ENCODE measurements at regions not wholly inside any gene's neighbourhood (a gene's known extent, or its start where the extent isn't known, plus 50 kb on each side); places are given as distances from the start of the nearest gene placed in this dataset.

DNA sequence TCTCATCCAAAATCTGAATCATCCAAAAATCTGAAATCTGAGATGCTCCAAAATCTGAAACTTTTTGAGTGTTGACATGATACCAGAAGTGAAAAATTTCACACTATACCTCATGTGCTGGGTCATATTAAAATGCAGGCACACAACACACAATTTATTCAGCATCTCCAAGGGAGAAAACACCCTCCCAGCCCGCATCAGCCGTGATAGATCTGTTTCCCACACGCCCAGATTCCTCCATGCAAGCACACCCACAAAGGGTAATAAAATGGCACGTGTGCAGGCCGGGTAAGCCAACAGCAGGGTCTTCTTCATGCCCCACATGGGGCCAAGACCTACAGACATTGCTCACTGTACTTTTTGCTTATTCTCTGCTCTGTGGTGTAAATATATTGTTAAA lies 173.1 kb upstream of the FERD3L start:
- CTCF ChIA-PET, result no interaction called here
- Histone ChIP-seq H3K56ac (ENCODE audit: extremely low read depth, insufficient read depth, low read length) (no peak overlapping the region), H3K27ac (ENCODE audit: insufficient read depth, low read length) (no peak overlapping the region), H4K91ac (ENCODE audit: insufficient read depth, low read depth, low read length) (no peak overlapping the region), H3K4me1 (ENCODE audit: control insufficient read depth, insufficient read depth, low read length) (no peaks in the 10 kb centered on the region), H3K79me1 (ENCODE audit: low read depth in 1 of 2, low read length in 2 of 2) (no peaks in the 10 kb centered on the region), H3K27me3 (ENCODE audit: control insufficient read depth, insufficient read depth, low read length) (no peaks in the 10 kb centered on the region), H2AK9ac (replicated peaks; ENCODE audit: low read depth, low read length, poor library complexity) (no peak overlapping the region), H3K36me3 (ENCODE audit: control insufficient read depth, insufficient read depth, low read length) (no peaks in the 10 kb centered on the region), H2BK15ac (ENCODE audit: low read depth, low read length) (no peak overlapping the region), H4K5ac (ENCODE audit: low read depth, low read length) (no peak overlapping the region), H3K4me2 (ENCODE audit: low read depth, low read length) (no peak overlapping the region), H2BK5ac (ENCODE audit: low read depth, low read length, poor library complexity, severe bottlenecking) (no peak overlapping the region), H2AFZ (replicated peaks; ENCODE audit: low read length, poor library complexity) (no peak overlapping the region), H3K23ac (ENCODE audit: low read depth, low read length) (no peak overlapping the region), H4K20me1 (ENCODE audit: insufficient read depth, low read length) (no peaks in the 10 kb centered on the region), H3K4me3 (ENCODE audit: insufficient read depth, low read depth, low read length) (no peak overlapping the region), H2BK20ac (ENCODE audit: low read depth, low read length) (no peak overlapping the region), H3K9me1 (ENCODE audit: insufficient read depth, low read length) (no peaks in the 10 kb centered on the region), H2AK5ac (ENCODE audit: low read depth, low read length) (no peak overlapping the region), H3K4ac (ENCODE audit: low read depth, low read length) (no peak overlapping the region), H3K9me3 (ENCODE audit: control insufficient read depth, insufficient read depth, low read length) (no peaks in the 10 kb centered on the region), H3K18ac (ENCODE audit: low read depth, low read length) (no peak overlapping the region), H3K9ac (ENCODE audit: low read depth, low read length) (no peak overlapping the region), H4K8ac (ENCODE audit: low read depth in 2 of 2, low read length in 2 of 2) (no peak overlapping the region), H2BK120ac (ENCODE audit: low read depth, low read length) (no peak overlapping the region), H3K14ac (replicated peaks; ENCODE audit: low read depth, low read length) (no peak overlapping the region)
- BruUV-seq (replicated peaks), result no TSS peak
- intact Hi-C loops (cut with micrococcal nuclease), result no loop called here
- dilution Hi-C loops (cut with HindIII; ENCODE audit: low sequenced_read_pairs, unreplicated experiment), result no loop called here
- in situ Hi-C loops (cut with MboI; ENCODE audit: low sequenced_read_pairs), result no loop called here
- DNase-seq (no peak), ATAC-seq (ENCODE audit: low read depth) (no peak)
- TF ChIP-seq, protein P1, sequence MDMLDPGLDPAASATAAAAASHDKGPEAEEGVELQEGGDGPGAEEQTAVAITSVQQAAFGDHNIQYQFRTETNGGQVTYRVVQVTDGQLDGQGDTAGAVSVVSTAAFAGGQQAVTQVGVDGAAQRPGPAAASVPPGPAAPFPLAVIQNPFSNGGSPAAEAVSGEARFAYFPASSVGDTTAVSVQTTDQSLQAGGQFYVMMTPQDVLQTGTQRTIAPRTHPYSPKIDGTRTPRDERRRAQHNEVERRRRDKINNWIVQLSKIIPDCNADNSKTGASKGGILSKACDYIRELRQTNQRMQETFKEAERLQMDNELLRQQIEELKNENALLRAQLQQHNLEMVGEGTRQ (IDR thresholded peaks at IDR 0.05; ENCODE audit: low read depth, low read length), result no peak
- no peak for TF ChIP-seq POLR2A (IDR thresholded peaks at IDR 0.05; ENCODE audit: low read depth, low read length)
- TF ChIP-seq BHLHE40 (IDR thresholded peaks at IDR 0.05; ENCODE audit: low read depth, low read length), result no peak
- TF ChIP-seq CEBPB (IDR thresholded peaks at IDR 0.05; ENCODE audit: low read depth, low read length), result no peak
- TF ChIP-seq MAFK (IDR thresholded peaks at IDR 0.05; ENCODE audit: low read depth, low read length), result no peak
- no peak for TF ChIP-seq NFE2L2 (IDR thresholded peaks at IDR 0.05; ENCODE audit: low read depth, low read length)
- no peak for TF ChIP-seq MAZ (IDR thresholded peaks at IDR 0.05; ENCODE audit: borderline replicate concordance, low read depth, low read length)
- no peak for TF ChIP-seq RCOR1 (IDR thresholded peaks at IDR 0.05; ENCODE audit: insufficient replicate concordance, low read length)
- TF ChIP-seq RAD21 (IDR thresholded peaks at IDR 0.05; ENCODE audit: low read length), result no peak
- TF ChIP-seq, protein P2, sequence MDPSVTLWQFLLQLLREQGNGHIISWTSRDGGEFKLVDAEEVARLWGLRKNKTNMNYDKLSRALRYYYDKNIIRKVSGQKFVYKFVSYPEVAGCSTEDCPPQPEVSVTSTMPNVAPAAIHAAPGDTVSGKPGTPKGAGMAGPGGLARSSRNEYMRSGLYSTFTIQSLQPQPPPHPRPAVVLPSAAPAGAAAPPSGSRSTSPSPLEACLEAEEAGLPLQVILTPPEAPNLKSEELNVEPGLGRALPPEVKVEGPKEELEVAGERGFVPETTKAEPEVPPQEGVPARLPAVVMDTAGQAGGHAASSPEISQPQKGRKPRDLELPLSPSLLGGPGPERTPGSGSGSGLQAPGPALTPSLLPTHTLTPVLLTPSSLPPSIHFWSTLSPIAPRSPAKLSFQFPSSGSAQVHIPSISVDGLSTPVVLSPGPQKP (IDR thresholded peaks at IDR 0.05; ENCODE audit: borderline replicate concordance, low read depth, low read length), result no peak
- no peak for TF ChIP-seq CHD1 (IDR thresholded peaks at IDR 0.05; ENCODE audit: low read depth, low read length)
- TF ChIP-seq RFX5 (IDR thresholded peaks at IDR 0.05; ENCODE audit: low read depth, low read length), result no peak
- TF ChIP-seq MXI1 (IDR thresholded peaks at IDR 0.05; ENCODE audit: borderline replicate concordance, low read depth, low read length), result no peak
- TF ChIP-seq FOS (IDR thresholded peaks at IDR 0.05; ENCODE audit: low read depth, low read length), result no peak
- no peak for TF ChIP-seq SMC3 (IDR thresholded peaks at IDR 0.05; ENCODE audit: low read depth, low read length)
- TF ChIP-seq, protein P3, sequence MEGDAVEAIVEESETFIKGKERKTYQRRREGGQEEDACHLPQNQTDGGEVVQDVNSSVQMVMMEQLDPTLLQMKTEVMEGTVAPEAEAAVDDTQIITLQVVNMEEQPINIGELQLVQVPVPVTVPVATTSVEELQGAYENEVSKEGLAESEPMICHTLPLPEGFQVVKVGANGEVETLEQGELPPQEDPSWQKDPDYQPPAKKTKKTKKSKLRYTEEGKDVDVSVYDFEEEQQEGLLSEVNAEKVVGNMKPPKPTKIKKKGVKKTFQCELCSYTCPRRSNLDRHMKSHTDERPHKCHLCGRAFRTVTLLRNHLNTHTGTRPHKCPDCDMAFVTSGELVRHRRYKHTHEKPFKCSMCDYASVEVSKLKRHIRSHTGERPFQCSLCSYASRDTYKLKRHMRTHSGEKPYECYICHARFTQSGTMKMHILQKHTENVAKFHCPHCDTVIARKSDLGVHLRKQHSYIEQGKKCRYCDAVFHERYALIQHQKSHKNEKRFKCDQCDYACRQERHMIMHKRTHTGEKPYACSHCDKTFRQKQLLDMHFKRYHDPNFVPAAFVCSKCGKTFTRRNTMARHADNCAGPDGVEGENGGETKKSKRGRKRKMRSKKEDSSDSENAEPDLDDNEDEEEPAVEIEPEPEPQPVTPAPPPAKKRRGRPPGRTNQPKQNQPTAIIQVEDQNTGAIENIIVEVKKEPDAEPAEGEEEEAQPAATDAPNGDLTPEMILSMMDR (conservative IDR thresholded peaks at IDR 0.05; ENCODE audit: low read depth, low read length), result no peak
- POLR2A ChIA-PET (ENCODE audit: unreplicated experiment), result no interaction called here
- WGBS, 2 experiments (ENCODE audit: extremely low coverage in 2 of 2, insufficient read length in 1 of 2), result no CpG with 5 or more reads among the region's 5 CpGs
